Neural cell (in vitro differentiated cells): ENCODE measurements at regions not wholly inside any gene's neighbourhood (a gene's known extent, or its start where the extent isn't known, plus 50 kb on each side); places are given as distances from the start of the nearest gene placed in this dataset.

ENCODE experiments used
- H2AFZ ChIP-seq: fragments of 200-600, 300-800 bp; sonication (generic), shearing (Covaris generic); 2 replicates; pipeline ENCODE4 v1.6.0; 2014; ENCODE audit warnings: low read depth, mild to moderate bottlenecking, antibody characterized with exemption, low read length, moderate library complexity
- H3F3A ChIP-seq: fragments of 200-600 bp; shearing (Covaris generic); 2 replicates; pipeline ENCODE4 v1.6.1; 2016; ENCODE audit warnings: mild to moderate bottlenecking, moderate library complexity, mixed read lengths, antibody characterized with exemption, low read length; ENCODE audit not compliant: insufficient read depth, poor library complexity, severe bottlenecking
- H3K27ac ChIP-seq: fragments of 200-600, 300-800 bp; sonication (generic), shearing (Covaris generic); 2 replicates; pipeline ENCODE4 v1.5.1; 2014; ENCODE audit warnings: mild to moderate bottlenecking, low read length, moderate library complexity
- H3K27me3 ChIP-seq: fragments of 300-800, 200-600 bp; sonication (generic), shearing (Covaris generic); 2 replicates; pipeline ENCODE4 v1.6.0; 2014; ENCODE audit warnings: mild to moderate bottlenecking, low read depth, low read length, moderate library complexity; ENCODE audit not compliant: insufficient read depth
- H3K36me3 ChIP-seq: fragments of 300-800, 200-600 bp; sonication (generic), shearing (Covaris generic); 2 replicates; pipeline ENCODE4 v1.5.1; 2014; ENCODE audit warnings: mild to moderate bottlenecking, antibody characterized with exemption, low read length, moderate library complexity; ENCODE audit not compliant: insufficient read depth
- H3K4me2 ChIP-seq: fragments of 300-800, 200-600 bp; sonication (generic), shearing (Covaris generic); 2 replicates; pipeline ENCODE4 v1.6.0; 2014; ENCODE audit warnings: mild to moderate bottlenecking, low read length
- H3K4me3 ChIP-seq: fragments of 300-800, 200-600 bp; sonication (generic), shearing (Covaris generic); 2 replicates; pipeline ENCODE4 v1.5.1; 2014; ENCODE audit warnings: mild to moderate bottlenecking, low read length, moderate library complexity
- H3K79me2 ChIP-seq: fragments of 200-600 bp; shearing (Covaris generic); replicated peaks from 2 replicates; pipeline ENCODE4 v1.6.0; 2014; ENCODE audit warnings: mild to moderate bottlenecking, low read length, moderate library complexity; ENCODE audit not compliant: insufficient read depth
- H3K9ac ChIP-seq: fragments of 300-800, 200-600 bp; sonication (generic), shearing (Covaris generic); 2 replicates; pipeline ENCODE4 v1.6.1; 2016; ENCODE audit warnings: mild to moderate bottlenecking, low read length, mixed read lengths
- H3K9me2 ChIP-seq: fragments of 200-600 bp; shearing (Covaris generic); 2 replicates; pipeline ENCODE4 v1.6.1; 2016; ENCODE audit warnings: mild to moderate bottlenecking, low read length, mixed read lengths; ENCODE audit not compliant: insufficient read depth
- H3K9me3 ChIP-seq: fragments of 200-600, 300-800 bp; sonication (generic), shearing (Covaris generic); 2 replicates; pipeline ENCODE4 v1.6.1; 2016; ENCODE audit warnings: mild to moderate bottlenecking, mixed run types, low read length, moderate library complexity, mixed read lengths
- H4K20me1 ChIP-seq: fragments of 200-600 bp; shearing (Covaris generic); 2 replicates; pipeline ENCODE4 v1.6.1; 2016; ENCODE audit warnings: mild to moderate bottlenecking, mixed run types; ENCODE audit not compliant: insufficient read depth
- EP300 ChIP-seq: fragments of 450-650 bp; conservative IDR thresholded peaks from 2 replicates; pipeline ENCODE4 v1.6.1; 2014; ENCODE audit warnings: antibody characterized with exemption, mild to moderate bottlenecking, moderate library complexity; ENCODE audit not compliant: poor library complexity, severe bottlenecking
- EZH2 ChIP-seq: fragments of 200-600, 300-800 bp; shearing (Covaris generic), sonication (generic); IDR thresholded peaks from 2 replicates; pipeline ENCODE4 v1.6.1; 2014; ENCODE audit warnings: antibody characterized with exemption, low read length, borderline replicate concordance, mild to moderate bottlenecking; ENCODE audit not compliant: insufficient read depth, poor library complexity, severe bottlenecking
- MXI1 ChIP-seq: fragments of 450-650 bp; conservative IDR thresholded peaks from 2 replicates; pipeline ENCODE4 v1.6.1; 2014; ENCODE audit warnings: antibody characterized with exemption, mild to moderate bottlenecking; ENCODE audit not compliant: poor library complexity, severe bottlenecking
- POLR2AphosphoS5 ChIP-seq: IDR thresholded peaks from 2 replicates; pipeline ENCODE4 v1.6.1; 2012
- RAD21 ChIP-seq: fragments of 450-650 bp; conservative IDR thresholded peaks from 2 replicates; pipeline ENCODE4 v1.6.1; 2014; ENCODE audit warnings: antibody characterized with exemption, mild to moderate bottlenecking, moderate library complexity
- REST ChIP-seq: IDR thresholded peaks from 2 replicates; pipeline ENCODE4 v1.6.1; 2012; ENCODE audit warnings: borderline replicate concordance
- SMC3 ChIP-seq: fragments of 450-650 bp; conservative IDR thresholded peaks from 2 replicates; pipeline ENCODE4 v1.6.1; 2014; ENCODE audit warnings: antibody characterized with exemption, mild to moderate bottlenecking, moderate library complexity; ENCODE audit not compliant: poor library complexity
- TAF1 ChIP-seq: IDR thresholded peaks from 2 replicates; pipeline ENCODE4 v1.6.1; 2012; ENCODE audit warnings: low read depth
- TF ChIP-seq, protein P1 (sequence below): fragments of 450-650 bp; IDR thresholded peaks from 2 replicates; pipeline ENCODE4 v1.5.1; 2014; ENCODE audit warnings: antibody characterized with exemption, mild to moderate bottlenecking, moderate library complexity; ENCODE audit not compliant: poor library complexity, severe bottlenecking

DNA sequence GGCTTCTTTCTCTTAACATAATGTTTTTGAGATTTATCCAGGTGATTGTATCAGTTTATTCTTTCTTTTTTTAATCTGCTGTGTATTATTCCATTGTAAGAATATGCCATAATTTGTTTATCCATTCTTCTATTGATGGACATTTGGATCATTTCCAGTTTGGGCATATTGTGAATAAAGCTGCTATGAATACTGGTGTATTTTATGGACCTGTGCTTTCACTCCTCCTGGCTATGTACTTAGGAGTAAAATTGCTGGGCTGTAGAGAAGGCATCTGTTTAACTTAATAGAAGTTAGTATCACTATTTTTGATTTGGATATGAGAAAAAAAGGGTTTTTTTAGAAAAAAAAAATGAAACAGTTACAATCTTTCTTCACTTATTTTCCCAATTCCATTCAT lies 50.0 kb upstream of the FAM9C start:
- no peaks in the 10 kb centered on the region for H3K9me2 ChIP-seq
- H3K9me3 ChIP-seq = no peaks in the 10 kb centered on the region
- no peaks in the 10 kb centered on the region for H3K27me3 ChIP-seq
- no peaks in the 10 kb centered on the region for H3K79me2 ChIP-seq
- H3K4me2 ChIP-seq = no peak overlapping the region
- TF ChIP-seq EP300 = no peak
- no peak for TF ChIP-seq RAD21
- no peak for TF ChIP-seq MXI1
- TF ChIP-seq EZH2 = no peak
- no peak for TF ChIP-seq REST
- no peak for TF ChIP-seq TAF1
- TF ChIP-seq, protein P1, sequence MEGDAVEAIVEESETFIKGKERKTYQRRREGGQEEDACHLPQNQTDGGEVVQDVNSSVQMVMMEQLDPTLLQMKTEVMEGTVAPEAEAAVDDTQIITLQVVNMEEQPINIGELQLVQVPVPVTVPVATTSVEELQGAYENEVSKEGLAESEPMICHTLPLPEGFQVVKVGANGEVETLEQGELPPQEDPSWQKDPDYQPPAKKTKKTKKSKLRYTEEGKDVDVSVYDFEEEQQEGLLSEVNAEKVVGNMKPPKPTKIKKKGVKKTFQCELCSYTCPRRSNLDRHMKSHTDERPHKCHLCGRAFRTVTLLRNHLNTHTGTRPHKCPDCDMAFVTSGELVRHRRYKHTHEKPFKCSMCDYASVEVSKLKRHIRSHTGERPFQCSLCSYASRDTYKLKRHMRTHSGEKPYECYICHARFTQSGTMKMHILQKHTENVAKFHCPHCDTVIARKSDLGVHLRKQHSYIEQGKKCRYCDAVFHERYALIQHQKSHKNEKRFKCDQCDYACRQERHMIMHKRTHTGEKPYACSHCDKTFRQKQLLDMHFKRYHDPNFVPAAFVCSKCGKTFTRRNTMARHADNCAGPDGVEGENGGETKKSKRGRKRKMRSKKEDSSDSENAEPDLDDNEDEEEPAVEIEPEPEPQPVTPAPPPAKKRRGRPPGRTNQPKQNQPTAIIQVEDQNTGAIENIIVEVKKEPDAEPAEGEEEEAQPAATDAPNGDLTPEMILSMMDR = no peak
- TF ChIP-seq POLR2AphosphoS5 = no peak
- no peak for TF ChIP-seq SMC3
- no peaks in the 10 kb centered on the region for H3K36me3 ChIP-seq
- no peaks in the 10 kb centered on the region for H4K20me1 ChIP-seq
- H3K9ac ChIP-seq = no peak overlapping the region
- H2AFZ ChIP-seq = no peak overlapping the region
- H3K27ac ChIP-seq = no peak overlapping the region
- H3K4me3 ChIP-seq = no peak overlapping the region
- no peaks in the 10 kb centered on the region for H3F3A ChIP-seq
